Activated CD4-positive, alpha-beta T cell treated with anti-CD3 and anti-CD28 coated beads, Interleukin-2, amount 10 ng/mL, durations not matched to agents 24 days and 14 days (primary cell): ENCODE measurements at regions not wholly inside any gene's neighbourhood (a gene's known extent, or its start where the extent isn't known, plus 50 kb on each side); places are given as distances from the start of the nearest gene placed in this dataset.

Experiments used
- DNase-seq: peaks from one replicate; pipeline ENCODE4 v3.0.0; 2022
- H3K27ac Mint-ChIP-seq: one replicate; pipeline ENCODE4 v1.8.0; 2022; ENCODE audit warnings: mild to moderate bottlenecking, mixed read lengths
- H3K27me3 Mint-ChIP-seq: one replicate; pipeline ENCODE4 v1.8.0; 2022; ENCODE audit warnings: mixed read lengths
- H3K36me3 Mint-ChIP-seq: one replicate; pipeline ENCODE4 v1.8.0; 2022; ENCODE audit warnings: low read depth, mild to moderate bottlenecking, mixed read lengths
- H3K4me1 Mint-ChIP-seq: one replicate; pipeline ENCODE4 v1.8.0; 2021; ENCODE audit warnings: mixed read lengths
- H3K4me3 Mint-ChIP-seq: one replicate; pipeline ENCODE4 v1.8.0; 2022; ENCODE audit warnings: mild to moderate bottlenecking, moderate library complexity, mixed read lengths
- H3K9me3 Mint-ChIP-seq: one replicate; pipeline ENCODE4 v1.8.0; 2021; ENCODE audit warnings: mixed read lengths
- intact Hi-C: fragments of 100-400 bp; cut with micrococcal nuclease; formaldehyde crosslinking; loops from one replicate; pipeline ENCODE4 v1.15.1; 2023

- no peaks in the 10 kb centered on the region for H3K36me3 Mint-ChIP-seq
- H3K4me1 Mint-ChIP-seq, result no peaks in the 10 kb centered on the region
- peaks cover 8% of the 10 kb centered on the region for H3K27me3 Mint-ChIP-seq
- H3K27ac Mint-ChIP-seq, result no peak overlapping the region
- H3K4me3 Mint-ChIP-seq, result no peak overlapping the region
- intact Hi-C loops, result no loop called here
- DNase-seq, result no peak
- H3K9me3 Mint-ChIP-seq, result no peaks in the 10 kb centered on the region
These were observed 227.7 kb upstream of the DIO3 start for GRCh38 chr14:101333335-101334280.

- H3K4me3 Mint-ChIP-seq, result no peak overlapping the region
- H3K27ac Mint-ChIP-seq, result no peak overlapping the region
- intact Hi-C loops, result no loop called here
- H3K9me3 Mint-ChIP-seq, result no peaks in the 10 kb centered on the region
- DNase-seq, result no peak
- H3K4me1 Mint-ChIP-seq, result no peaks in the 10 kb centered on the region
- peaks cover 8% of the 10 kb centered on the region for H3K27me3 Mint-ChIP-seq
- H3K36me3 Mint-ChIP-seq, result no peaks in the 10 kb centered on the region
These were observed 226.6 kb upstream of the DIO3 start for GRCh38 chr14:101334656-101335055.

GRCh38 chr14:101335061-101335661 is 226.1 kb upstream of the DIO3 start:
- Mint-ChIP-seq H3K4me3 (no peak overlapping the region), H3K4me1 (no peaks in the 10 kb centered on the region), H3K27me3 (peaks cover 8% of the 10 kb centered on the region), H3K9me3 (no peaks in the 10 kb centered on the region), H3K36me3 (no peaks in the 10 kb centered on the region), H3K27ac (no peak overlapping the region)
- intact Hi-C loops, result no loop called here
- DNase-seq, result no peak

DNA sequence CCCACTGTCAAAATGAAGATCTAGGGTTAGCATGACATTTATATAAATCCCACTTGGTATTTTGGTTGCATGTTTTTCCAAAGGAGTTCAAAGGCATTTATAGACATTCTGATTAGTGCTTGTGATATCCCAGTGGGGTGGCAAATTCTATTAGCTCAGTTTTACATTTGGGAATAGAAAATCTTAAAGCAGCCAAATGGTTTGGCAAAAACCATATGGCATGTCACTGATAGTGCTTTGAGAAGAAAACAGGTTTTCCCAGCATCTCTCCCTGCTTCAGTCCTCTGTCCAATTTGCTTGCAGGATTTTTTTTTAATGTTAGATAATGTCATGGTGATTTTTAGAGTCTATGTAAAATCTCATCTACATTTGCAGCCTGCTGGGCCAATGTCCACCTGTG is 225.1 kb upstream of the DIO3 start:
- Mint-ChIP-seq H3K36me3 (no peaks in the 10 kb centered on the region), H3K27ac (no peak overlapping the region), H3K27me3 (peaks cover 8% of the 10 kb centered on the region), H3K4me3 (no peak overlapping the region), H3K4me1 (no peaks in the 10 kb centered on the region), H3K9me3 (no peaks in the 10 kb centered on the region)
- intact Hi-C loops, result no loop called here
- DNase-seq, result no peak

DNA sequence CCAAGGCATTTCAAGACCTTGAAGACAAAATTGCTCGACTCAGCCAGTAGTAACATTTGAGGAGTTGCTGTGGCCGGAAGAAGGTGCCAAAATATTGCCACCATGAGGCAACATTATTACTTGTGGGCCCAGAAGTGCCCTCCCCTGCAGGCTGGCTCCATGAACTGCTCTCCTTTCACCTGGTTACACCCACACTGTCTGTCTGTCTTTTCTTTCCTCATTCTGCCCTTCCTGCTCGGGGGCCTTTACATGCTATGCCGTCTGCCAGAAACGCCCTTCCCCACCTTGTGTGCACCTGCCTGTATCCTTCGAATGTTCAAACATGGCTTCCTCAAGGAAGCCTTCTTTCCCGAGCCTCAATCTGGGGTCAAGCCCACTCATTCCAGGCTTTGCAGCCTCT is 224.2 kb upstream of the DIO3 start:
- no peaks in the 10 kb centered on the region for H3K9me3 Mint-ChIP-seq
- H3K27me3 Mint-ChIP-seq, result peaks cover 8% of the 10 kb centered on the region
- intact Hi-C loops, result no loop called here
- no peak overlapping the region for H3K27ac Mint-ChIP-seq
- no peaks in the 10 kb centered on the region for H3K4me1 Mint-ChIP-seq
- H3K4me3 Mint-ChIP-seq, result no peak overlapping the region
- DNase-seq, result no peak
- H3K36me3 Mint-ChIP-seq, result no peaks in the 10 kb centered on the region

DNA sequence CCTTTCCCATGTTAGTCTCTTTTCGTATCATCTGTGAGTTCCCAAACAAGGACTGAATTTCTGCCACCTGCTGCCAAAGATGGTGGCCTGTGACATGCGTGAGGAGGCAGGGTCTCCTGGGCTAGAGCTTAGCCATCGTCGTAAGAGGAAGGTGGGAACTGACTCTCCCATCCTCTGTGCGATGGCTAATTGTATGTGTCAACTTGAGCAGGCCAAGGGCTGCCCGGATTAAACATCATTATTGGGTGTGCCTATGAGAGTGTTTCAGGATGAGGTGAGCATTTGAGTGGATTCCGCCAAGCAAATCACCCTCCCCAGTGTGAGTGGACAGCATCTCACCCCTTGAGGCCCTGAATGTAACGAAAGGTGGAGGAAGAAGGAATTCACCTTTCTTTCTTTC is 220.7 kb upstream of the DIO3 start:
- no peaks in the 10 kb centered on the region for H3K9me3 Mint-ChIP-seq
- no peak overlapping the region for H3K27ac Mint-ChIP-seq
- H3K4me1 Mint-ChIP-seq, result no peaks in the 10 kb centered on the region
- H3K4me3 Mint-ChIP-seq, result no peak overlapping the region
- intact Hi-C loops, result no loop called here
- H3K36me3 Mint-ChIP-seq, result no peaks in the 10 kb centered on the region
- H3K27me3 Mint-ChIP-seq, result peaks cover 8% of the 10 kb centered on the region
- no peak for DNase-seq

DNA sequence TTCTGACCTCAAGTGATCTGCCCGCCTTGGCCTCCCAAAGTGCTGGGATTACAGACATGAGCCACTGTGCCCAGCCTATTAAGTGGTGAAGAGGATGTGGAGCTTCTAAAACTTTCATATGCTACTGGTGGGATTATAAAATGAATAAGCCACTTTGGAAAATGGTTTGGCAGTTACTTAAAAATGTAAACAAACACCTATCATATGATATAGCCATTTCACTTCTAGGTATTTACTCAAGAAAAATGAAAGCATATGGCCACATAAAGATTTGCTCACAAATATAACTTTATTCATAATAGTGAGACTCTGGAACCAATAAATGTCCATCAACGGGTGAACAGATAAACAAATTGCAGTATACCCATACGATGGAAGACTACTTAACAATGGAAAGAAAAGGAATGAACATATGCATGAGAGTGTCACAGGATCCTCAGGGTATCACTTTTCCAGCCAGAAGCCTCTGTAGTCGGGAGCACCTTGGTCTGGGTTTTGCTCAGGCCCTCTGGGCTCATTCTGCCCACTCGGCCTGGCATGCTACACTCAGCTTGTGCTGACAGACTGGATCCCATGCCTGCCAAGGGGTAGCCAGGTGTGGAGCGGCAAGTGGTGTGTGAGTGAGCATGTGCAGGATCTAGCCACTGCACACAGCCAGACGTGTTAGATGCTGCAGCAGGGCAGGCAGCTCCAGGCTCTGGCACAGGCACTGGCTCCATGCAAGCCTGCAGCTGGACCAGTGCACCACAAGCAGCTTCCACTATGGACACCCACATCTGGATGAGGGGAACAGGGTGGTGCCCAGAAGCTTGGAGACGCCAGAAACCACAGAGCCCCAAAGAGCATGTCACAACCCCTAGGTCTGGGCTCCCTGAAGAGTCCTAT is 213.2 kb upstream of the DIO3 start:
- no peak for DNase-seq
- H3K27ac Mint-ChIP-seq, result no peak overlapping the region
- H3K4me1 Mint-ChIP-seq, result no peaks in the 10 kb centered on the region
- H3K4me3 Mint-ChIP-seq, result no peak overlapping the region
- no peaks in the 10 kb centered on the region for H3K27me3 Mint-ChIP-seq
- H3K36me3 Mint-ChIP-seq, result no peaks in the 10 kb centered on the region
- intact Hi-C loops, result no loop called here
- peaks cover 3% of the 10 kb centered on the region for H3K9me3 Mint-ChIP-seq

GRCh38 chr14:101349108-101349507 is 212.2 kb upstream of the DIO3 start:
- Mint-ChIP-seq H3K4me1 (no peaks in the 10 kb centered on the region), H3K4me3 (no peak overlapping the region), H3K27me3 (no peaks in the 10 kb centered on the region), H3K9me3 (peaks cover 6% of the 10 kb centered on the region), H3K27ac (no peak overlapping the region), H3K36me3 (no peaks in the 10 kb centered on the region)
- intact Hi-C loops, result no loop called here
- DNase-seq, result no peak

DNA sequence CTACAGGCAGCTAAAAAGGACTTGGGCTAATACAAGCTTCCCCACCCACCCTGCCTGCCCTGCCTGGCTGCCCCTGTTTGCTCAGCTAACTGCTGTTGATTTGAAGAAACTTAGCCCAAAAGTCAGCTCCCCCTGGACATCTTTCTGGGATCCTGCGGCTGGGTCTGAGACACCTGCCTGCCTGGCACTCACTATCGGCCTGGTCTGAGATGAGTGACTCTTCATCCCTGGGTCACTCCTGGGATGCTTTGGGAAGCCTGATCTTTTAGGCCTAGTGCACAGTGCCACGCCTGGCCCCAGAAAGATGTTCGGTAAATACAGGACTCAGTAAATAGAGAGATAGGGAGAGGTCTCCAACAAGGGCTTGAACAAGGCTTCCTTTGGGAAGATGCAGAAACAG is 211.3 kb upstream of the DIO3 start:
- intact Hi-C loops, result no loop called here
- H3K27me3 Mint-ChIP-seq, result no peaks in the 10 kb centered on the region
- peaks cover 6% of the 10 kb centered on the region for H3K9me3 Mint-ChIP-seq
- H3K36me3 Mint-ChIP-seq, result no peaks in the 10 kb centered on the region
- DNase-seq, result no peak
- H3K4me3 Mint-ChIP-seq, result no peak overlapping the region
- H3K4me1 Mint-ChIP-seq, result no peaks in the 10 kb centered on the region
- H3K27ac Mint-ChIP-seq, result no peak overlapping the region

- Mint-ChIP-seq H3K9me3 (peaks cover 6% of the 10 kb centered on the region), H3K4me3 (no peak overlapping the region), H3K27ac (no peak overlapping the region), H3K27me3 (no peaks in the 10 kb centered on the region), H3K36me3 (no peaks in the 10 kb centered on the region), H3K4me1 (no peaks in the 10 kb centered on the region)
- intact Hi-C loops, result no loop called here
- DNase-seq, result no peak
These were observed 210.6 kb upstream of the DIO3 start for GRCh38 chr14:101350691-101351090.

- Mint-ChIP-seq H3K4me1 (no peaks in the 10 kb centered on the region), H3K36me3 (no peaks in the 10 kb centered on the region), H3K27me3 (no peaks in the 10 kb centered on the region), H3K4me3 (no peak overlapping the region), H3K27ac (no peak overlapping the region), H3K9me3 (peaks cover 9% of the 10 kb centered on the region)
- no peak for DNase-seq
- intact Hi-C loops, result no loop called here
These were observed 210.1 kb upstream of the DIO3 start for GRCh38 chr14:101351146-101351545.

DNA sequence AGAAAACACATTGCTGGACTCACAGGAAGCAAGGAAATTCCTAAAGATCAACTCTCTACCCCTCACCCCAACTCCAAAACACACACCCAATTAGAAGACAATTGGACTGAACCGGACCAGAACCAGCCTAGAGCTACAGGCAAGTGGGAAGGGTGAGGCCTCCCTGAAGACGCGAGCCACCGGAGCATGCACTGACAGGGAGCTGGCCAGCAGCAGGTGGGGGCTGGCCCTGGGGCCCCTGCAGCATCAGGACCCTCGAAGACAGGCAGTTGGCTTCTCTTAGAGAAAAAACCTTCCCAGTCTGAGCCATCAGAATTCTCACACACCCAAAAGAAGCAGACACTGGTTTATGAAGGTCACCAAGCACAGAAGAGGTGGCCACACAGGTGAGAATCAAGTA is 209.5 kb upstream of the DIO3 start:
- H3K27ac Mint-ChIP-seq, result no peak overlapping the region
- intact Hi-C loops, result no loop called here

DNA sequence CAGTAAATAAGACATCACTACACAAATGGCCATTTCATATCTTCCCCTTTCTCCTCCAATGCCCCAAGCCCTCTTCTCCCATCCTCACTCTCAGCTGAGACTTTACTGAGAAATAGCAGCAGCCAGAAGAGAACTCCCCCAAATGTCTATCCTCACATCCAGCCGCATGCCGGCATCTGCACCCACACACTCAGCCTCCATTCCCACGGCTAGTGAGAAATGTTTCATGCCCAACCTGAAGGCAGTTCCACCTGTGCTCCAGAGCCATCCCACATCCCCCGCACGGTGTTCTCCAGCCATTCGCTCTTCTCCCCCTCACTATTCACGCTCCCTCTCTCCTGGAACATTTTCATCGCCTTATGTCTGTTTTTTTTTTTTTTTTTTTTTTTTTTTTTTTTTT is 208.7 kb upstream of the DIO3 start:
- Mint-ChIP-seq H3K27ac (no peak overlapping the region), H3K4me1 (no peaks in the 10 kb centered on the region), H3K4me3 (no peak overlapping the region), H3K36me3 (no peaks in the 10 kb centered on the region), H3K27me3 (no peaks in the 10 kb centered on the region), H3K9me3 (peaks cover 12% of the 10 kb centered on the region)
- no peak for DNase-seq
- intact Hi-C loops, result no loop called here

More for the DNA sequence above, 209.5 kb upstream of the DIO3 start:
- Mint-ChIP-seq H3K27me3 (no peaks in the 10 kb centered on the region), H3K4me1 (no peaks in the 10 kb centered on the region), H3K4me3 (no peak overlapping the region), H3K9me3 (peaks cover 12% of the 10 kb centered on the region), H3K36me3 (no peaks in the 10 kb centered on the region)
- DNase-seq, result no peak

DNA sequence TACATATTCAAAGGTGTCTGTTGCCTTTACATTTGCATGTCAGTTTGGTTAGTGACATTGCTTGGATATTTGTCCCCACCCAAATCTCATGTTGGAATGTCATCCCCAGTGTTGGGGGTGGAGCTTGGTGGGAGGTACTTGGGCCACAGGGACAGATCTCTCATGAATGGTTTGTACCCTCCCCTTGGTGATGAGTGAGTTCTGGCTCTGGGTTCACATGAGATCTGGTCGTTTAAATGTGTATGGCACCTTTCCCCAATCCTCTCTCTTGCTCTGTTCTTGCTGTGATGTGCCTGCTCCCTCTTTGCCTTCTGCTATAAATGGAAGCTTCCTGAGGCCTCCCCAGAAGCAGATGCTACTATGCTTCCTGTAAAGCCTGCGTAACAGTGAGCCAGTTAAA is 207.9 kb upstream of the DIO3 start:
- H3K4me3 Mint-ChIP-seq, result no peak overlapping the region
- H3K9me3 Mint-ChIP-seq, result peaks cover 9% of the 10 kb centered on the region
- intact Hi-C loops, result no loop called here
- no peak overlapping the region for H3K27ac Mint-ChIP-seq
- no peaks in the 10 kb centered on the region for H3K4me1 Mint-ChIP-seq
- no peaks in the 10 kb centered on the region for H3K27me3 Mint-ChIP-seq
- no peaks in the 10 kb centered on the region for H3K36me3 Mint-ChIP-seq
- no peak for DNase-seq
